ENCODE measurements at regions not wholly inside any gene's neighbourhood (a gene's known extent, or its start where the extent isn't known, plus 50 kb on each side); places are given as distances from the start of the nearest gene placed in this dataset.
A peak's percentile ranks its signal among the peaks of the same experiment; 100 is the strongest.

GRCh38 chr10:7482992-7483391, 72.2 kb upstream of the SFMBT2 start:
- no peaks in the 10 kb centered on the region for H4K20me1 ChIP-seq (ENCODE audit: insufficient read depth, low read length)
- peak overlapping the region; percentile 30 for H3K4me2 ChIP-seq (ENCODE audit: low read length)
- H2AFZ ChIP-seq (ENCODE audit: low read length): peak overlapping the region; percentile 41; the same call in 1 of the 2 replicates
- BruUV-seq (replicated peaks): no TSS peak
- no peaks in the 10 kb centered on the region for H3K9me3 ChIP-seq (ENCODE audit: low read length)
- no peaks in the 10 kb centered on the region for H3K36me3 ChIP-seq (ENCODE audit: insufficient read depth, low read length)
- no peak overlapping the region for H3K4me3 ChIP-seq (ENCODE audit: low read depth, low read length, poor library complexity, severe bottlenecking)
- ChIA-PET CTCF (ENCODE audit: unreplicated experiment) (no interaction called here), POLR2A (interaction anchor here (0.6 kb wide), 1 partner anchor 10 kb away, joined by 4 read pairs; no protein-coding TSS in a partner anchor)
- H3K27ac ChIP-seq (ENCODE audit: low read depth, low read length, poor library complexity, severe bottlenecking): no peak overlapping the region
- no peaks in the 10 kb centered on the region for H3K9me2 ChIP-seq (ENCODE audit: insufficient read depth, low read length)
- H3K79me2 ChIP-seq (ENCODE audit: insufficient read depth, low read depth, low read length): no peaks in the 10 kb centered on the region
- peaks cover 96% of the 10 kb centered on the region for H3K4me1 ChIP-seq (ENCODE audit: insufficient read depth, low read length, poor library complexity, severe bottlenecking)
- intact Hi-C loops (cut with micrococcal nuclease; ENCODE audit: unreplicated experiment): no loop called here
- no peak for TF ChIP-seq EZH2phosphoT487 (IDR thresholded peaks at IDR 0.05; ENCODE audit: borderline replicate concordance, low read depth, low read length)
- TF ChIP-seq CTCF (conservative IDR thresholded peaks at IDR 0.05; ENCODE audit: low read length): no peak
- DNase-seq (ENCODE audit: low spot score): no peak

- Histone ChIP-seq H3K4me2 (ENCODE audit: low read length) (peak overlapping the region; percentile 70), H3K9me3 (ENCODE audit: low read length) (peaks cover 9% of the 10 kb centered on the region; the same call in 1 of the 2 replicates), H3K4me3 (ENCODE audit: low read depth, low read length, poor library complexity, severe bottlenecking) (peak overlapping the region; percentile 49), H3K36me3 (ENCODE audit: insufficient read depth, low read length) (peaks cover 6% of the 10 kb centered on the region; the same call in 1 of the 2 replicates), H3K27ac (ENCODE audit: low read depth, low read length, poor library complexity, severe bottlenecking) (peak overlapping the region; percentile 83), H2AFZ (ENCODE audit: low read length) (peak overlapping the region; percentile 38; the same call in 1 of the 2 replicates), H3K79me2 (ENCODE audit: insufficient read depth, low read depth, low read length) (no peaks in the 10 kb centered on the region), H3K9me2 (ENCODE audit: insufficient read depth, low read length) (no peaks in the 10 kb centered on the region), H3K4me1 (ENCODE audit: insufficient read depth, low read length, poor library complexity, severe bottlenecking) (peaks cover 95% of the 10 kb centered on the region), H4K20me1 (ENCODE audit: insufficient read depth, low read length) (no peaks in the 10 kb centered on the region)
- DNase-seq (ENCODE audit: low spot score): no peak
- CTCF ChIA-PET (ENCODE audit: unreplicated experiment): no interaction called here
- TF ChIP-seq CTCF (conservative IDR thresholded peaks at IDR 0.05; ENCODE audit: low read length): no peak
- no peak for TF ChIP-seq EZH2phosphoT487 (IDR thresholded peaks at IDR 0.05; ENCODE audit: borderline replicate concordance, low read depth, low read length)
- POLR2A ChIA-PET: interaction anchor here (1.6 kb wide), 1 partner anchor 11 kb away, joined by 8 read pairs; no protein-coding TSS in a partner anchor
- intact Hi-C loops (cut with micrococcal nuclease; ENCODE audit: unreplicated experiment): no loop called here
- BruUV-seq (replicated peaks): no TSS peak
Measured at GRCh38 chr10:7481368-7481765, 70.5 kb upstream of the SFMBT2 start.

GRCh38 chr10:7480742-7481367, 70.0 kb upstream of the SFMBT2 start:
- no TSS peak for BruUV-seq (replicated peaks)
- Histone ChIP-seq H4K20me1 (ENCODE audit: insufficient read depth, low read length) (no peaks in the 10 kb centered on the region), H3K27ac (ENCODE audit: low read depth, low read length, poor library complexity, severe bottlenecking) (peak overlapping the region; percentile 83), H2AFZ (ENCODE audit: low read length) (peak overlapping the region; percentile 38; the same call in 1 of the 2 replicates), H3K9me2 (ENCODE audit: insufficient read depth, low read length) (no peaks in the 10 kb centered on the region), H3K36me3 (ENCODE audit: insufficient read depth, low read length) (peaks cover 6% of the 10 kb centered on the region; the same call in 1 of the 2 replicates), H3K4me1 (ENCODE audit: insufficient read depth, low read length, poor library complexity, severe bottlenecking) (peaks cover 97% of the 10 kb centered on the region), H3K9me3 (ENCODE audit: low read length) (peaks cover 9% of the 10 kb centered on the region; the same call in 1 of the 2 replicates), H3K79me2 (ENCODE audit: insufficient read depth, low read depth, low read length) (no peaks in the 10 kb centered on the region), H3K4me2 (ENCODE audit: low read length) (peak overlapping the region; percentile 70), H3K4me3 (ENCODE audit: low read depth, low read length, poor library complexity, severe bottlenecking) (peak overlapping the region; percentile 49)
- DNase-seq (ENCODE audit: low spot score): peak; percentile 92
- ChIA-PET POLR2A (interaction anchor here (0.7 to 1.6 kb wide), 2 partner anchors 8 to 12 kb away, joined by 3 to 8 read pairs; no protein-coding TSS in a partner anchor), CTCF (ENCODE audit: unreplicated experiment) (no interaction called here)
- intact Hi-C loops (cut with micrococcal nuclease; ENCODE audit: unreplicated experiment): loop anchor here (1.0 kb wide), 1 partner anchor 9 kb away; no protein-coding TSS in a partner anchor
- no peak for TF ChIP-seq EZH2phosphoT487 (IDR thresholded peaks at IDR 0.05; ENCODE audit: borderline replicate concordance, low read depth, low read length)
- no peak for TF ChIP-seq CTCF (conservative IDR thresholded peaks at IDR 0.05; ENCODE audit: low read length)
